Brain microvascular endothelial cell (primary cell): ENCODE measurements at regions not wholly inside any gene's neighbourhood (a gene's known extent, or its start where the extent isn't known, plus 50 kb on each side); places are given as distances from the start of the nearest gene placed in this dataset.

Source experiments
- DNase-seq: peaks from one replicate; pipeline ENCODE4 v3.0.0-alpha.2; 2020
- H3K27ac ChIP-seq: fragments of 250-450 bp; sonication (Bioruptor Pico); 2 replicates; pipeline ENCODE4 v1.5.1; 2020; ENCODE audit warnings: mild to moderate bottlenecking, moderate library complexity
- H3K27me3 ChIP-seq: fragments of 250-450 bp; sonication (Bioruptor Pico); replicated peaks from 2 replicates; pipeline ENCODE4 v1.5.1; 2020; ENCODE audit warnings: mild to moderate bottlenecking
- H3K36me3 ChIP-seq: fragments of 250-450 bp; sonication (Bioruptor Pico); replicated peaks from 2 replicates; pipeline ENCODE4 v1.5.1; 2020; ENCODE audit warnings: mild to moderate bottlenecking
- H3K4me3 ChIP-seq: 2 replicates; pipeline ENCODE4 v1.5.1; 2011; ENCODE audit warnings: low read depth, mild to moderate bottlenecking, control low read depth, low read length, moderate library complexity
- CTCF ChIP-seq: IDR thresholded peaks from 2 replicates; pipeline ENCODE4 v1.5.1; 2011; ENCODE audit warnings: low read depth, mild to moderate bottlenecking, moderate library complexity, low read length, control low read depth, inconsistent platforms; ENCODE audit errors: missing control alignments
- in situ Hi-C: cut with HindIII; loops from 2 replicates; pipeline ENCODE4 v1.10.0; 2017; ENCODE audit warnings: low sequenced_read_pairs, low pct_ligation_motif_present

- DNase-seq: no peak
- in situ Hi-C loops: no loop called here
- Histone ChIP-seq H3K36me3 (no peaks in the 10 kb centered on the region), H3K4me3 (no peak overlapping the region), H3K27me3 (no peaks in the 10 kb centered on the region), H3K27ac (no peak overlapping the region)
- no peak for TF ChIP-seq CTCF
Observed at GRCh38 chr7:136251826-136252225, 274.7 kb upstream of the MTPN start.

DNA sequence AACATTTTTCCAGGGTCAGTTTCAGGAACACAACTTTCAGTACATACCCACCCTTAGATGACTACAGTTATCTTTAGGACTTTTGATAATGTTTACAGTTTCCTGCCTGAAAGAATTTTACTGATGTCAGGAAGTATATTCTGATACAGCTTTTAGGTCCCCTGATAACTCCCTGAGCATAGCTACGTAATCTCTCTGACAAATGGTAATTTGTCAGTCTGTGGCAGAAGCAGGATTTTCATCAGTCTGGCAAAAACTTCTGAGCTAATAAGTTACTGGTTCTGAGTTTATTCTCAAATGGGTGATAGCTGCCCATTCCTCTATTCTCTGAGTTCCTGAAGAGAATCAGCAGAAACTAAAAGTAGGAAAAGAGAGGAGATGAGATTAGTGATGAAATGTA, 270.1 kb upstream of the MTPN start:
- no peak for DNase-seq
- no peak overlapping the region for H3K4me3 ChIP-seq
- H3K36me3 ChIP-seq: no peaks in the 10 kb centered on the region
- in situ Hi-C loops: no loop called here
- no peaks in the 10 kb centered on the region for H3K27me3 ChIP-seq
- TF ChIP-seq CTCF: no peak
- no peak overlapping the region for H3K27ac ChIP-seq

DNA sequence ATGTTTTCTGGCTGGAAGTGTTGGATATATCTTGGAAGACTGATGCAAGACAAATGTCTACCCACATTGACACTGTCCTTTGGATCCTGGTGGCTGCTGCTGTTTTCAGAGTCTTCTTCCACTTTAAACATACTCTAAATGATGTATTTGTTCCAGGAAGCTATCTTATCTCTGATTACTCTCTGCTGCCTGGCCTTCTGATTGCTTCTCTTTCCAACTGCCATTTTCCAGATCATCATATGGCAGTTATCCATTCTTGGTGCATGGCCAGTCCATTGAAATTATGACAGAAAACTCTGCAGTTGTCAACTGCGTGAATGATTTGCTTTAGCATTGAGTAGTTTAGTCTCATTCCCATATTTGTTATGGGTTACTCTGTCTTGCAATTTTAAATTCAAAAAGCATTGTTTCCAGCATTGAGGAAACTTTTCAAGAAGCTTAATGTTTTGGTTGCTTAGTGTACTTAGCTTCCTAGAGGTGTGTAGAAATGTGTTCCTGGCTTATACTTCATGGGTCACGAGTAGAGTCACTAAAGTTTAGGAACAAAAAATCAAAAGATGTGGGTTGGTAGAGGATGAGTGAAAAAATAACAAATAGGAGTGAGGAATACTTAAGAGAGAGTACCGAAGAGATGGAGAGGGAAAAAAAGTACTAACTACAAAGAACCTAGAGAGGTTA, 268.3 kb upstream of the MTPN start:
- Histone ChIP-seq H3K27me3 (no peaks in the 10 kb centered on the region), H3K4me3 (no peak overlapping the region), H3K36me3 (no peaks in the 10 kb centered on the region), H3K27ac (no peak overlapping the region)
- DNase-seq: no peak
- in situ Hi-C loops: no loop called here
- TF ChIP-seq CTCF: no peak

DNA sequence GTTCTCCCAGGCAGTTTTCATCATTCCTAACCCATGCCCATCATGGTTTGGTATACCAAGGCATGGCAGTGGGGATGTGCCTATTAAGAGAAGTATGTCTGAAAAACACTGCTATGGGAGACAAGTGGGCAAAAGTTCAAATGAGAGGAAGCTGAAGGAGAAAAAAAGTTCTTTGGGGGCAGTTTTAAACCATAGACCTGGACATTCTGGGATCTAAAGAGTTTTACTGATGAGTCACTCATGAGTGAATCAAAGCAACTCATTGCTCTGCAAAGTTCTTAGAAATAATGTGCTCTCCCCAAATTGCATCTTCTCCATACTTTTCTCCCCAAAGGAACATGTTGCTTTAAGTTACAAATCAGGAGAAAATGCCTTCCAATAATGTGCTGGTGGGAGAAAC, 256.9 kb upstream of the MTPN start:
- in situ Hi-C loops: no loop called here

DNA sequence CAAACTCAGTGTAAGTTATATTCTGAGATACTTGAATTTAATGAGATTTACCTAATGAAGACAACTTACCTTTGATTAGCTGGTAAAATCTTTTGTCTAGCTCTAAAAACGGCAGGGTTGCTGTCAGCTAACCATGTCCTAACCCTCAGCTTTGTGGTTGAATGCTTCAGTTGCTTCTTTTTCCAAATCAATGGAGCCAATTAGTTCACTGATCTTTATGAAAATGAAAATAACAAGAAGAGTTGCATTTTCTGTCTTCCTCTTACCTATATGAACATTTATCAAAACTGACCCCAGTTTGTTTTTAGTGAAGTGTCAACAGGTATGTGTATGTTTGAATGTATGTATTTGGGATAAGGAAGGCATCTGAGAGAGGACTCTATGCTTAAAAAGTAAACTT, 253.1 kb upstream of the MTPN start:
- Histone ChIP-seq H3K36me3 (no peaks in the 10 kb centered on the region), H3K27me3 (no peaks in the 10 kb centered on the region), H3K4me3 (no peak overlapping the region), H3K27ac (no peak overlapping the region)
- in situ Hi-C loops: no loop called here
- DNase-seq: no peak
- TF ChIP-seq CTCF: no peak

More for the DNA sequence above, 256.9 kb upstream of the MTPN start:
- no peak for TF ChIP-seq CTCF
- no peak overlapping the region for H3K4me3 ChIP-seq
- no peak overlapping the region for H3K27ac ChIP-seq
- H3K27me3 ChIP-seq: no peaks in the 10 kb centered on the region
- no peak for DNase-seq
- H3K36me3 ChIP-seq: no peaks in the 10 kb centered on the region

- in situ Hi-C loops: no loop called here
- H3K27me3 ChIP-seq: no peaks in the 10 kb centered on the region
- TF ChIP-seq CTCF: no peak
- H3K27ac ChIP-seq: no peak overlapping the region
- DNase-seq: no peak
- H3K4me3 ChIP-seq: no peak overlapping the region
- no peaks in the 10 kb centered on the region for H3K36me3 ChIP-seq
Observed at GRCh38 chr7:136229790-136230189, 252.6 kb upstream of the MTPN start.
